NCI-H82 treated with DMSO at 0.1 percent for 48 hours (cell line): ENCODE measurements at regions not wholly inside any gene's neighbourhood (a gene's known extent, or its start where the extent isn't known, plus 50 kb on each side); places are given as distances from the start of the nearest gene placed in this dataset.

Experiments
- DNase-seq: peaks from one replicate; lab custom pipeline; 2025; ENCODE audit not compliant: unreplicated experiment; lab: John Stamatoyannopoulos, UW

- DNase-seq: peak; percentile 33
Observed at GRCh38 chr15:70196372-70197316, 98.9 kb upstream of the TLE3 start.

GRCh38 chr15:70195587-70196305 lies 98.0 kb upstream of the TLE3 start:
- DNase-seq: no peak

- DNase-seq: no peak
Observed at GRCh38 chr15:70195171-70195570, 97.5 kb upstream of the TLE3 start.

GRCh38 chr15:70194266-70194665 lies 96.5 kb upstream of the TLE3 start:
- no peak for DNase-seq

- no peak for DNase-seq
Observed at GRCh38 chr15:70193734-70194133, 96.0 kb upstream of the TLE3 start.

- DNase-seq: no peak
Observed at GRCh38 chr15:70192490-70192889, 94.8 kb upstream of the TLE3 start.

GRCh38 chr15:70192041-70192440 lies 94.3 kb upstream of the TLE3 start:
- DNase-seq: peak; percentile 97

- DNase-seq: no peak
Observed at GRCh38 chr15:70190965-70191364, 93.2 kb upstream of the TLE3 start.

GRCh38 chr15:70189826-70190695 lies 92.3 kb upstream of the TLE3 start:
- no peak for DNase-seq

- no peak for DNase-seq
Observed at GRCh38 chr15:70188286-70188685, 90.6 kb upstream of the TLE3 start.

- DNase-seq: no peak
Observed at GRCh38 chr15:70187331-70187730, 89.6 kb upstream of the TLE3 start.

- peak; percentile 88 for DNase-seq
Observed at GRCh38 chr15:70186152-70186551, 88.4 kb upstream of the TLE3 start.

- peak; percentile 97 for DNase-seq
Observed at GRCh38 chr15:70185251-70185711, 87.6 kb upstream of the TLE3 start.

GRCh38 chr15:70182858-70183695 lies 85.4 kb upstream of the TLE3 start:
- no peak for DNase-seq

- no peak for DNase-seq
Observed at GRCh38 chr15:70181626-70182255, 84.0 kb upstream of the TLE3 start.

GRCh38 chr15:70180186-70180875 lies 82.6 kb upstream of the TLE3 start:
- no peak for DNase-seq

- DNase-seq: no peak
Observed at GRCh38 chr15:70179309-70179892, 81.7 kb upstream of the TLE3 start.

GRCh38 chr15:70178335-70179084 lies 80.8 kb upstream of the TLE3 start:
- no peak for DNase-seq
